ENCODE measurements at regions not wholly inside any gene's neighbourhood (a gene's known extent, or its start where the extent isn't known, plus 50 kb on each side); places are given as distances from the start of the nearest gene placed in this dataset.

DNA sequence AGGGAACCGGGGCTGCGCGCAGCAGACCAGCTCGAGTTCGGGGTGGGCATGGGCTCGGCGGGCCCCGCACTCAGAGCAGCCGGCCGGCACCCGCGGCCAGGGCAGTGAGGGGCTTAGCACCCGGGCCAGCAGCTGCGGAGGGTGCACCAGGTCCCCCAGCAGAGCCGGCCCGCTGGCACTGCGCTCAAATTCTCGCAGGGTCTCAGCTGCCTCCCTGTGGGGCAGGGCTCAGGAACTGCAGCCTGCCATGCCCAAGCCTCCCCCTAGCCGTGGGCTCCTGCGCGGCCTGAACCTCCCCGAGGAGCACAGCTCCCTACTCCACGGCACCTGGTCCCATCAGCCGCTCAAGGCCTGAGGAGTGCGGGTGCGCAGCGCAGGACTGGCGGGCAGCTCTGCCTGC, 172.9 kb upstream of the SLC30A5 start:
- 90 to 97% methylated on average over 7 to 28 of the region's 28 CpGs for WGBS, 2 donors
- H3K36me3 ChIP-seq (replicated peaks in 1 of 2; ENCODE audit: insufficient read depth in 1 of 2, low read depth in 2 of 2) = no peaks in the 10 kb centered on the region
- intact Hi-C loops (cut with DNase I) = no loop called here
- H3K4me1 ChIP-seq = peaks cover 14% of the 10 kb centered on the region
- no peak overlapping the region for H3K27ac ChIP-seq
- ATAC-seq = no peak
- H3K4me3 ChIP-seq = no peak overlapping the region
- peaks cover 0 to 5% (median 0%) of the 10 kb centered on the region in 3 donors for H3K9me3 ChIP-seq
- TF ChIP-seq POLR2A (IDR thresholded peaks at IDR 0.05) = no peak
- TF ChIP-seq, protein P1, sequence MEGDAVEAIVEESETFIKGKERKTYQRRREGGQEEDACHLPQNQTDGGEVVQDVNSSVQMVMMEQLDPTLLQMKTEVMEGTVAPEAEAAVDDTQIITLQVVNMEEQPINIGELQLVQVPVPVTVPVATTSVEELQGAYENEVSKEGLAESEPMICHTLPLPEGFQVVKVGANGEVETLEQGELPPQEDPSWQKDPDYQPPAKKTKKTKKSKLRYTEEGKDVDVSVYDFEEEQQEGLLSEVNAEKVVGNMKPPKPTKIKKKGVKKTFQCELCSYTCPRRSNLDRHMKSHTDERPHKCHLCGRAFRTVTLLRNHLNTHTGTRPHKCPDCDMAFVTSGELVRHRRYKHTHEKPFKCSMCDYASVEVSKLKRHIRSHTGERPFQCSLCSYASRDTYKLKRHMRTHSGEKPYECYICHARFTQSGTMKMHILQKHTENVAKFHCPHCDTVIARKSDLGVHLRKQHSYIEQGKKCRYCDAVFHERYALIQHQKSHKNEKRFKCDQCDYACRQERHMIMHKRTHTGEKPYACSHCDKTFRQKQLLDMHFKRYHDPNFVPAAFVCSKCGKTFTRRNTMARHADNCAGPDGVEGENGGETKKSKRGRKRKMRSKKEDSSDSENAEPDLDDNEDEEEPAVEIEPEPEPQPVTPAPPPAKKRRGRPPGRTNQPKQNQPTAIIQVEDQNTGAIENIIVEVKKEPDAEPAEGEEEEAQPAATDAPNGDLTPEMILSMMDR (IDR thresholded peaks at IDR 0.05) = no peak
- DNase-seq = no peak
- no peaks in the 10 kb centered on the region for H3K27me3 ChIP-seq

DNA sequence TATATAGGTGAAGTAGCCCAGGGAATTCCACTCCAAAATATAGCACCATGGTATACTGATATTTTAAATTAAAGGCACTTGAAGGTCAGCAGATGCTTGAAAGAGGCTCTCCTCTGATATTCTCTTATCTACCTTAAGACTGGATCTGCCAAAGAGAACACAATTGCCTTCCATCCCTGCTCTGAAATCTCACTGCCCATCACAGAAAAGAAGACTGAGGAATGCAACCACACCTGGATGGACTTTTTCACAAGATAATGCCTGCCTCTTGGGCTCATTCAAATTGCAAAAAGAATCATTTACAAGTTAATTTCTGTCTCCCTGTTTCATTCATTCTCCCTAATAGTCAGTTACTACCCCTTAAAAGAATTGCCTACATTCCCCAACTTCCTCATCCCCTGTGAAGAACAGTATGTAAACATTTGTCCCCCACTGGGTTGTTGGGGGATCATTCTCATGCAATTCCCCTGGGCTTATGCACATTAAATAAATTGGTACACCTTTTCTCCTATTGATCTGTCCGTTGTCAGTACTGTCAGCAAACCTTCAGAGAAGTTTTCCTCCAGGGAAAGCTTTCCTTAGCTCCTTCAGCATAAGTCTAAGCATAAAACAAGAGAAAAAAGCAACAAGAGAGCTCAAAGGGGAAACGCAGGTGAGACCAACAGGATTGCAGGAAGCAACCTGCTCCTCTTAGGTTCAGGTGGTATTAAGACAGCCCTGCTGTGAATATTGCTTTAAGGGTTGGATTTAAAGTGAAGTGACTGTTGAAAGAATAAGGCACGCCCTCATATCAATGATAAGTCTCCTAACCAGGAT, 171.4 kb upstream of the SLC30A5 start:
- no peak for TF ChIP-seq POLR2A (IDR thresholded peaks at IDR 0.05)
- TF ChIP-seq, protein P1 (IDR thresholded peaks at IDR 0.05) = no peak
- peaks cover 0 to 5% (median 0%) of the 10 kb centered on the region in 3 donors for H3K9me3 ChIP-seq
- 60 to 61% methylated on average over 3 of the region's 3 CpGs for WGBS, 2 donors
- H3K36me3 ChIP-seq (replicated peaks in 1 of 2; ENCODE audit: insufficient read depth in 1 of 2, low read depth in 2 of 2) = no peaks in the 10 kb centered on the region
- DNase-seq (no peak), ATAC-seq (no peak)
- no peaks in the 10 kb centered on the region for H3K27me3 ChIP-seq
- intact Hi-C loops (cut with DNase I) = no loop called here
- no peak overlapping the region for H3K27ac ChIP-seq
- peaks cover 14% of the 10 kb centered on the region for H3K4me1 ChIP-seq
- H3K4me3 ChIP-seq = no peak overlapping the region

DNA sequence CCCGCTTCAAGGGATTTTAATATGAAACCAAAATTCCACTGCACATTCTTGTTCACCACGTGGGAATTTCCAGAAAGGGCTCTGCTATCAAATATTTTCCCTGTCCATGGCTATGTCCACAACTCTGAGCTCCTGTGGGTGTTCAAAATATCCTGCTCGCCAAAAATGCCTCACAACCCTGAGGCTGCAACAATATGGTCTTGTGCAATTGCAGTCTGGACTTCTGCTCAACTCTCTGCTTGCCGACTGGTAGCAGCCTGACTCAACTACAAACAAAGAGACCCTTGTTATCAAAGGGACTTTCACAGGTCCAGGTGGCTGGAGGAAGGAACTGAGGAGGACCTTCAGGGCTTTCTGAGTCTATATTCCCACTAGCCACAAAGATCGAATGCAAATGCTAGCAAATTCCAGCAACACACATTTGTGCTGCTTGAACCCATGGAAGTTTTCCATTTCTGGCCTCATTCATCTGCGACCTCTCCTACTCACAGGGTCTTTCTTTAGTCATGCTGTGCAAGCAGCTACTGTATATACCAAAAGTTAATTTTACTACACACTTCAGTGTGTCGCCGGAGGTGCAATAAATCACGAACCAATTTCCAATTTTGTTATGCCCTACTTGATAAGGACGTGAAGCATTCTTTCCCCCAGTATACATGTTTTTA, 169.2 kb upstream of the SLC30A5 start:
- no peaks in the 10 kb centered on the region for H3K36me3 ChIP-seq (replicated peaks in 1 of 2; ENCODE audit: insufficient read depth in 1 of 2, low read depth in 2 of 2)
- no peaks in the 10 kb centered on the region for H3K27me3 ChIP-seq
- ATAC-seq (peak; percentile 90), DNase-seq (peak; percentile 26 to 67 (median 36))
- H3K4me1 ChIP-seq = peaks cover 14% of the 10 kb centered on the region
- intact Hi-C loops (cut with DNase I) = no loop called here
- no peaks in the 10 kb centered on the region for H3K9me3 ChIP-seq
- no peak overlapping the region for H3K4me3 ChIP-seq
- peak overlapping the region in 3 of 4 donors; percentile 48 to 71 (median 67) for H3K27ac ChIP-seq
- 40 to 41% methylated on average over 10 of the region's 10 CpGs for WGBS, 2 donors
- TF ChIP-seq, protein P1 (IDR thresholded peaks at IDR 0.05) = no peak
- no peak for TF ChIP-seq POLR2A (IDR thresholded peaks at IDR 0.05)

DNA sequence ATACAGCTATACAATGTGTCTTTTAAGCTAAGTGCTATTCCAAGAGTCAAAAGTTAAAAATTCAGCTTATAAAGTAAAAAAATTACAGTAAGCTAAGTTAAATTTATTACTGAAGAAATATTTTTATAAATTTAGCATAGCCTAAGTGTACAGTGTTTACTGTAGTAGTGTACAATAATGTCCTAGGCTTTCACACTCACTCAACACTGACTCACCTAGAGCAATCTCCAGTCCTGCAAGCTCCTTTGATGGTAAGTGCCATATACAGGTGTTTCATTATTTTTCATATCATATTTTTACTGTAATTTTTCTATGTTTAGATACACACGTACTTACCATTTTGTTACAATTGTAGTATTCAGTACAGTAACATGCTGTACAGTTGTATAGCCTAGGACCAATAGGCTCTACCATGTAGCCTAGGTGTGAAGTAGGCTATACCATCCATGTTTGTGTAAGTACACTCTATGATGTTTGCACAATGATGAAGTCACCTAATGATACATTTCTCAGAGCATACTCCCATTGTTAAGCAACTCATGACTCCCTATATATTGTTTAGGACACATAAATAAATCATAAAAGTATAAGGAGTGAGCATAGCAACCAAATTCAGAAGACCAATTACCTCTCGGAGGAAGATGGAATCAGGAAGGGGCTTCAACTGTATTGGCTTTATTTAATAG, 165.1 kb upstream of the SLC30A5 start:
- ATAC-seq (no peak), DNase-seq (no peak)
- no peak overlapping the region for H3K4me3 ChIP-seq
- no peak for TF ChIP-seq POLR2A (IDR thresholded peaks at IDR 0.05)
- TF ChIP-seq, protein P1 (IDR thresholded peaks at IDR 0.05) = no peak
- intact Hi-C loops (cut with DNase I) = no loop called here
- 63 to 70% methylated on average over 2 of the region's 2 CpGs for WGBS, 2 donors
- H3K36me3 ChIP-seq (replicated peaks in 1 of 2; ENCODE audit: insufficient read depth in 1 of 2, low read depth in 2 of 2) = no peaks in the 10 kb centered on the region
- H3K4me1 ChIP-seq = peaks cover 11% of the 10 kb centered on the region
- H3K27ac ChIP-seq = no peak overlapping the region
- peaks cover 0 to 8% (median 0%) of the 10 kb centered on the region in 3 donors for H3K9me3 ChIP-seq
- H3K27me3 ChIP-seq = no peaks in the 10 kb centered on the region
